HEK293T (cell line): ENCODE measurements at regions not wholly inside any gene's neighbourhood (a gene's known extent, or its start where the extent isn't known, plus 50 kb on each side); places are given as distances from the start of the nearest gene placed in this dataset.

Source experiments
- ARNT ChIP-seq: fragments of 450-650 bp; IDR thresholded peaks from 2 replicates; pipeline ENCODE4 v1.6.1; 2017; ENCODE audit warnings: mild to moderate bottlenecking
- BHLHE40 ChIP-seq: fragments of 450-650 bp; IDR thresholded peaks from 2 replicates; pipeline ENCODE4 v1.6.1; 2016; ENCODE audit warnings: mild to moderate bottlenecking, moderate library complexity, borderline replicate concordance
- ELF4 ChIP-seq: fragments of 450-650 bp; IDR thresholded peaks from 2 replicates; pipeline ENCODE4 v1.6.1; 2017; ENCODE audit warnings: antibody characterized with exemption
- FOXA1 ChIP-seq: fragments of 450-650 bp; IDR thresholded peaks from 2 replicates; pipeline ENCODE4 v1.6.1; 2016; ENCODE audit warnings: mild to moderate bottlenecking
- FOXM1 ChIP-seq: fragments of 450-650 bp; IDR thresholded peaks from 2 replicates; pipeline ENCODE4 v1.6.1; 2017; ENCODE audit warnings: mild to moderate bottlenecking, borderline replicate concordance
- HDGF ChIP-seq: fragments of 450-650 bp; IDR thresholded peaks from 2 replicates; pipeline ENCODE4 v1.6.1; 2017; ENCODE audit warnings: antibody characterized with exemption, borderline replicate concordance
- L3MBTL2 ChIP-seq: fragments of 450-650 bp; conservative IDR thresholded peaks from 2 replicates; pipeline ENCODE4 v1.6.1; 2016; ENCODE audit warnings: mild to moderate bottlenecking
- LEF1 ChIP-seq: fragments of 450-650 bp; IDR thresholded peaks from 2 replicates; pipeline ENCODE4 v1.6.1; 2017; ENCODE audit warnings: mild to moderate bottlenecking, borderline replicate concordance
- NFRKB ChIP-seq: fragments of 450-650 bp; IDR thresholded peaks from 2 replicates; pipeline ENCODE4 v1.6.1; 2016; ENCODE audit warnings: mild to moderate bottlenecking, moderate library complexity
- SP1 ChIP-seq: fragments of 450-650 bp; IDR thresholded peaks from 2 replicates; pipeline ENCODE4 v1.6.1; 2017
- SUZ12 ChIP-seq: fragments of 450-650 bp; IDR thresholded peaks from 2 replicates; pipeline ENCODE4 v1.6.1; 2016; ENCODE audit warnings: mild to moderate bottlenecking
- TARDBP ChIP-seq: fragments of 450-650 bp; IDR thresholded peaks from 2 replicates; pipeline ENCODE4 v1.6.1; 2016
- ZNF384 ChIP-seq: fragments of 450-650 bp; IDR thresholded peaks from 2 replicates; pipeline ENCODE4 v1.6.1; 2016

DNA sequence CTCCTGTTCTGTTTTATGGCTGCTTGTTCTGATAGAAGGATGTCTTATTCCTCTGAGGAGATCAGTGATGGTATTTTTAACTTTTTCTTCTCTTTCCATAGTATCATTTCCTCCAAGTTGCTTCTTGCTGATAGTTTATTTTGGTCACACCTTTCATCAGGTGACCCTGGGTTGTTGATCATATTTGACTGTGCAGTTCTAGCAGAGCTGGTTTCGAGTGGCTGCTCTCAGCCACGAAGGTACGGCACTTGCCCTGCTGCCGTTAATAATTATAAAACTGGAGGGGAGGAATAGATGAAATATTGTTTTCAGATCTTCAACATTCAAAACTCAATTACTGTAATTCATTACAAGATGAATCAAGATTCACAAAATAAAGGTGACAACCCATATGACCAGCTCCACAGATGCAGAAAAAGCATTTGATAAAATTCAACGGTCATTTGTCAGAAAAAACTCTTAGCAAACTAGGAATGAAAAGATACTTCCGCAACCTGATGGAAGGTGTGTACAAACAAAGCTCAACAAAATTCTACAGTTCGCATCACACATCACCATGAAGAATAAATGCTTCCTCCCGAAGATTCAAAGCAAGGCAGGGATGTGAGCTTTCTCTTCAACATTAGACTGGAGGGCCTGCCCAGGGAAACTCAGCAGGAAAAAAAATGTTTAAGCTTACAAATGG lies 59.2 kb upstream of the RTL6 start:
- TF ChIP-seq ZNF384 (no peak), FOXA1 (no peak), ELF4 (no peak), TARDBP (no peak), NFRKB (no peak), SP1 (no peak), L3MBTL2 (no peak), SUZ12 (no peak), FOXM1 (no peak), ARNT (no peak), LEF1 (no peak), BHLHE40 (no peak), HDGF (no peak)
